ENCODE measurements at regions not wholly inside any gene's neighbourhood (a gene's known extent, or its start where the extent isn't known, plus 50 kb on each side); places are given as distances from the start of the nearest gene placed in this dataset.
"Not testable (repeated sequence)": the region's sequence is repeated elsewhere in the genome, so short reads cannot be mapped to it uniquely, and the experiment has no call there.

DNA sequence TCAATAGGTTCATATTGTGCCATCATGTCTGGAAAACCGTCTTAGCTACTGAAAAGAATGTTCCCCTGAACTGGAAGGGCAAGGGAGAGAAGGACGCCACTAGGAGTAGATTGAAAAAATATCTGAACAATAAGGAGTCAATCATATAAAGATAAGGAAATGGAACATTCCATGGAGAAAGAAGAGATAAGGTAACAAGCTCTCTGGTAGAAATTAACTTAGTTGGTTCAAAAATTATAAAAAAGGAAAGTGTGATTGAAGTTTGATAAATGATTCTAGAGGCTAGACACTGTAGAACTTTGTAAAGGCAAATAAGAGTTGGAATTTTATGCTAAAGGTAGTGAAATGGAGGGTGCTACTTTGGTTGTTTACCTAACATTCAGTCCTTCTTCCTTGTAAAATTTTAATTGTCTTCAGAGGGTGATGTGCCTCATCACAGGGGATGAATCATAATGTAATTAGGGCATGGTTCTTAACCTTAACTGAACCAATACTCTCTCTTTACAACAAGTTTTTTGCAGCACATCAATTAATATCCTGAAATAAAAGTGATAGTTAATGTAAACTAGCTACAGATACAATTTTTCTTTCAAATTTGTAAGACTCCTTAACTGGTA, 135.5 kb downstream of the GPX5 start:
- no peak for TF ChIP-seq CTCF (IDR thresholded peaks at IDR 0.05; ENCODE audit: control insufficient read depth, insufficient read depth, low read depth, low read length, missing control alignments)
- no peak for DNase-seq (ENCODE audit: low read depth)
- H3K4me3 ChIP-seq (ENCODE audit: control insufficient read depth, low read depth, low read length), result no peak overlapping the region

DNA sequence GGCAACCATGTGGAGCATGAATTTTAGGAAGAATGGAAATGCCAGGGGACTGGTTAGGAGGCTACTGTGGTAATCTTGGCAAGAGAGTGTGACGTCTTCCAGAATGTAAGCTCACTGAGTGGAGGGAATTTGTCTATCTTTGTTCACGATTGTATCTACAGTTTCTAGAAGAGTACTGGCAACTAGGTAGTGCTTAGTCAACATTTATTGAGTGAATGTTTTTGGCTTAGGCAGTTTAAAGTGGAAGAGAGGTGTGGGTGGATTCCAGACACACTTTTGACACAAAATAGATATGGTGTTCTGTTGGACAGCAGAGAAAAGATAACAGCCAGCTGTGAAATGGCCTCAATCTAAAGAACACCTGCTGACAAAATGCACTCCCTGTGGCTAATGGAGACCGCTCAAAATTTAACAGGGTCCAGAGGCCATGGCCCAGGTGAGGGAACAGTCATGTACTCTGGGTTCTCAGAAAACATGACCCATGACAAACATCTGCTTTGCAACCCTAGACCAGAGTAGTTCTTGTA, 139.3 kb downstream of the GPX5 start:
- no peak for DNase-seq (ENCODE audit: low read depth)
- TF ChIP-seq CTCF (IDR thresholded peaks at IDR 0.05; ENCODE audit: control insufficient read depth, insufficient read depth, low read depth, low read length, missing control alignments), result no peak
- H3K4me3 ChIP-seq (ENCODE audit: control insufficient read depth, low read depth, low read length), result no peak overlapping the region

DNA sequence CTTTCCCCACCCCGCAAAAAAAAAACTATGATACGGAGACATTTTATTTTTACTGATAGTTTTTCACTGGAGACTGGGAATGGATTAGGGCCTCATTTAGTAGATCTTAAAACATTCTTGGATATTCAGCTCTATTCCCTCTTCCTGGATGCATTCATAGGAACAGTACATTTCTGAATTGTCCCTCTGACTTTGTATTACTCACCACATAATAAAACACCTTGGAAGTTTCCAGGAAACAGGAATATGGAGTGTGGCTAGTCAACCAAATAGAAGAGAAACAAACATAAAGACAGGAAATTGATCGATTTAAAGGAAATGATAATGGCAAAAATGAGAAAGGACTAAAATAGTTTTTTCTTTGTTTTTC, 147.7 kb downstream of the GPX5 start:
- TF ChIP-seq CTCF (IDR thresholded peaks at IDR 0.05; ENCODE audit: control insufficient read depth, insufficient read depth, low read depth, low read length, missing control alignments), result no peak
- H3K4me3 ChIP-seq (ENCODE audit: control insufficient read depth, low read depth, low read length), result no peak overlapping the region
- no peak for DNase-seq (ENCODE audit: low read depth)

- peak; percentile 27 for DNase-seq (ENCODE audit: low read depth)
- no peak for TF ChIP-seq CTCF (IDR thresholded peaks at IDR 0.05; ENCODE audit: control insufficient read depth, insufficient read depth, low read depth, low read length, missing control alignments)
- peak overlapping the region; percentile 34 for H3K4me3 ChIP-seq (ENCODE audit: control insufficient read depth, low read depth, low read length)
These were observed 148.3 kb downstream of the GPX5 start for GRCh38 chr6:28673787-28674671.

DNA sequence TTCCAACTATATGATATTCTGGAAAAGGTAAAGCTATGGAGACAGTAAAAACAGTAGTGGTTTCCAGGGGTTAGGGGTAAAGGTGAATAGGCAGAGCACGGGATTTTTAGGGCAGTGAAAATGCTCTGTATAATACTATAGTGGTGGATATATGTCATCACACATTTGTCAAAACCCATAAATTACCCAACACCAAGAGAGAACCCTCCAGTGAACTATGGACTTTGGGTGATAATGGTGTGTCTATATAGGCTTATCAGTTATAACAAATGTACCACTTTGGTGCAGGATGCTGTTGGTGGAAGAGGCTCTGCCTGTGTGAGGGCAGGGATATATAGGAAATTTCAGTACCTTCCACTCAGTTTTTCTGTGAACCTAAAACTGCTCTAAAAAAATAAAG, 149.9 kb downstream of the GPX5 start:
- DNase-seq (ENCODE audit: low read depth), result no peak

GRCh38 chr6:28682542-28682941, 156.9 kb downstream of the GPX5 start:
- no peak for TF ChIP-seq CTCF (IDR thresholded peaks at IDR 0.05; ENCODE audit: control insufficient read depth, insufficient read depth, low read depth, low read length, missing control alignments)

More for the DNA sequence above, 149.9 kb downstream of the GPX5 start:
- H3K4me3 ChIP-seq (ENCODE audit: control insufficient read depth, low read depth, low read length), result no peak overlapping the region
- no peak for TF ChIP-seq CTCF (IDR thresholded peaks at IDR 0.05; ENCODE audit: control insufficient read depth, insufficient read depth, low read depth, low read length, missing control alignments)

DNA sequence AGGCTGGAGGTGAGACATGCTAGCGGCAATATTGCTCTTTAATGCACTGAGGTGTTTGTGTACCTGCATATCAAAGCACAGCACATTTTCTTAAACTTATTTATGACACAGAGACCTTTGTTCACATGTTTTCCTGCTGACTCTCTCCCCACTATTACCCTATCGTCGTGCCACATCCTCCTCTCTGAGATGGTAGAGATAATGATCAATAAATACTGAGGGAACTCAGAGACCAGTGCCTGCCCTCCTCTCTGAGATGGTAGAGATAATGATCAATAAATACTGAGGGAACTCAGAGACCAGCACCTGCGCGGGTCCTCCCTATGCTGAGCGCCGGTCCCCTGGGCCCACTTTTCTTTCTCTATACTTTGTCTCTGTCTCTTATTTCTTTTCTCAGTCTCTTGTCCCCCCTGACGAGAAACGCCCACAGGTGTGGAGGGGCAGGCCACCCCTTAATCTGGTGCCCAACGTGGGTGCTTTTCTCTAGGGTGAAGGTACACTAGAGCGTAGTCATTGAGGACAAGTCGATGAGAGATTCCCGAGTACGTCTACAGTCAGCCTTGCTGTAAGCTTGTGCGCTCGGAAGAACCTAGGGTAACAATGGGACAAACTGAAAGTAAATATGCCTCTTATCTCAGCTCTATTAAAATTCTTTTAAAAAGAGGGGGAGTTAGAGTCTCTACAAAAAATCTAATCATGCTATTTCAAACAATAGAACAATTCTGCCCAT, 157.4 kb downstream of the GPX5 start:
- H3K4me3 ChIP-seq (ENCODE audit: control insufficient read depth, low read depth, low read length); DNase-seq (ENCODE audit: low read depth): not testable (repeated sequence)

More at GRCh38 chr6:28682542-28682941, 156.9 kb downstream of the GPX5 start:
- DNase-seq (ENCODE audit: low read depth), result no peak
- H3K4me3 ChIP-seq (ENCODE audit: control insufficient read depth, low read depth, low read length), result no peak overlapping the region
